ENCODE measurements at regions not wholly inside any gene's neighbourhood (a gene's known extent, or its start where the extent isn't known, plus 50 kb on each side); places are given as distances from the start of the nearest gene placed in this dataset.

DNA sequence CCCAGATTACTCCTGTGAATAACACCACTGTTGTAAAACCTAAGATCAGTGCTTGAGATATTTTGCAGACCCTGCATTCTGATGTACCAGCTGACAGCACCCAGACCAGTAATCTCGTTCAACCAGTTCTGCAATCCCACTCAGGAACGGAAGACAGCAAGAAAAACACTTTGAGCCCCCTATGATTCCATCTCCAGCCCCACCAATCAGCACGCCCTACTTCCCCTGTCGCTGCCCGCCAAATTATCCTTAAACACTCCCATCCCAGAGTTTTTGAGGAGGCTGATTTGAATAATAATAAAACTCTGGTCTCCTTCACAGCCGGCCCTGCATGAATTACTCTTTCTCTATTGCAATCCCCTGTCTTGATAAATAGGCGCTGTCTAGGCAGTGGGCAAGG lies 173.9 kb upstream of the CDH2 start:
- no peak for DNase-seq (ENCODE audit: extremely low read depth, low read depth)
- TF ChIP-seq, protein P1, sequence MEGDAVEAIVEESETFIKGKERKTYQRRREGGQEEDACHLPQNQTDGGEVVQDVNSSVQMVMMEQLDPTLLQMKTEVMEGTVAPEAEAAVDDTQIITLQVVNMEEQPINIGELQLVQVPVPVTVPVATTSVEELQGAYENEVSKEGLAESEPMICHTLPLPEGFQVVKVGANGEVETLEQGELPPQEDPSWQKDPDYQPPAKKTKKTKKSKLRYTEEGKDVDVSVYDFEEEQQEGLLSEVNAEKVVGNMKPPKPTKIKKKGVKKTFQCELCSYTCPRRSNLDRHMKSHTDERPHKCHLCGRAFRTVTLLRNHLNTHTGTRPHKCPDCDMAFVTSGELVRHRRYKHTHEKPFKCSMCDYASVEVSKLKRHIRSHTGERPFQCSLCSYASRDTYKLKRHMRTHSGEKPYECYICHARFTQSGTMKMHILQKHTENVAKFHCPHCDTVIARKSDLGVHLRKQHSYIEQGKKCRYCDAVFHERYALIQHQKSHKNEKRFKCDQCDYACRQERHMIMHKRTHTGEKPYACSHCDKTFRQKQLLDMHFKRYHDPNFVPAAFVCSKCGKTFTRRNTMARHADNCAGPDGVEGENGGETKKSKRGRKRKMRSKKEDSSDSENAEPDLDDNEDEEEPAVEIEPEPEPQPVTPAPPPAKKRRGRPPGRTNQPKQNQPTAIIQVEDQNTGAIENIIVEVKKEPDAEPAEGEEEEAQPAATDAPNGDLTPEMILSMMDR (IDR thresholded peaks at IDR 0.05; ENCODE audit: low read depth, low read length), result no peak

DNA sequence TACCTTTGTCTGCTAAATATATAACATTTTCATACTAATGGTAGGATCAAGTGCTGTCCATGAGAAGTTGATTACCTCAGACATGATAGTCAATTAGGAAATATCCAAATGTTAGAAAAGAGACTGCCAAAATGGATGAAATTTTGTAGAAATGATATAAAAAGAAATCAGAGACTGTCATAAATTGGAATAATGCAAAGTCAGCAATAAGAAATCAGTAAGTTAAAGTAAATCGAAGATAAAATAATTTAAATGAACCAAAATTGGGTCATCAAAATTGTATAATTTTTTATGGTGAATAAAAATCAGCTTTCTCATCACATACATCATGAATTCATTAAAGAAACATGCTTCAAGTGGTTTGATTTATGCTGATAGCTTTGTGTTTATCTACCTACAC lies 165.3 kb upstream of the CDH2 start:
- DNase-seq (ENCODE audit: extremely low read depth, low read depth), result no peak
- TF ChIP-seq, protein P1 (IDR thresholded peaks at IDR 0.05; ENCODE audit: low read depth, low read length), result no peak

DNA sequence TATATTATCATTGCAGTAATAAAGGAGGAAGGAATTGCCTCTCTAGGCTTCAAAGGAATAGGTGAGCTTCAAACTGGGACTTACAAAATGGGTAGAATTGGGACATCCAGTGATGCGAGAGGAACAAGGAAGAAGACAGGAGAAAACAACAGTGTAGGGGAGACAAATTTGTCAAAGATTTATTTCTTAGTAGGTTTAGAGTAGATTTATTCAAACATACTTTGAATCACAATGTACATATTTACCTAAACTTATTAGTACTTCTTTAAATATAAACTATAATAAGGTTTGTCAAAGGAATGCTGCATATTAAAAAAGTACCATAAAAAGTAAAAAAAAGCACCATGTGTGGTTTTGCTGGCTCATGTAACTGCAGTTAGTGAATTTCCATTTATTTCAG lies 161.4 kb upstream of the CDH2 start:
- no peak for DNase-seq (ENCODE audit: extremely low read depth, low read depth)
- TF ChIP-seq, protein P1 (IDR thresholded peaks at IDR 0.05; ENCODE audit: low read depth, low read length), result no peak

DNA sequence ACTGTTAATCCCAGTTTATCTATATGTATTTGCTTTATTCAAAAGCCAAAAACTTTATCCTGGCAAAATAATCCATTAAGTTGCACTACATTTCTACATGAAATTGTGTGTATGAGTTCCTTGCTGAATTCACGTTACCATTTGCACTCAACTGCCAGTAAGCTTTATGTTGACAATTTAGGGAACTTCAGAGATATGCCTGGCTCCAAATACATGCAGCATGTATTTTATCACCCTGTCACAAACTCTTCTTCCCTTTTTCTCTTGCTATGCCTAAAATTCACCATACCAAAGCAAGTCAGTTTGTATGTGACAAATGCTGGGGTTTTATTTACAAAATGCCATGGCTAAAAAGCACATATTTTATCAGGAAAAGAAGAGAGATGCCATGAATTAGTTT lies 157.6 kb upstream of the CDH2 start:
- no peak for DNase-seq (ENCODE audit: extremely low read depth, low read depth)
- TF ChIP-seq, protein P1 (IDR thresholded peaks at IDR 0.05; ENCODE audit: low read depth, low read length), result no peak

DNA sequence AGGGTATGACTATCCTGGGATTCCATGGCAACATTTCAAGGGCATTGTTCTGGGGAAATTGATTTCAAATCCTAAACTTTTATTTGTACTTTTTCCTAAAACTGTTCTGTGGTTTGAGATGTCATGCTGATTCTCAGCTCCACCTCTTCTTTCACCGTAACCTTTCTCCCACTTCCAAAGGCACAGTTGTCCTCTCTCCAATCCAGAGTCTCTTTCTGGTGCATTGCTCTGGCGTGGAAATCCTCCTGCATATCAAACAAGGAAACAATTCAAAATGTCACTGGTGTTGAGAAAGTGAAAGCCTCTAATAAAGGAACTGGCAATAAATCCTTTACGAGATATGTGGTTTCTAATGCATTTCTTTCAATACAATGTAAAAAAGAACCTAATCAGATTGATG lies 155.1 kb upstream of the CDH2 start:
- TF ChIP-seq, protein P1 (IDR thresholded peaks at IDR 0.05; ENCODE audit: low read depth, low read length), result no peak
- no peak for DNase-seq (ENCODE audit: extremely low read depth, low read depth)

DNA sequence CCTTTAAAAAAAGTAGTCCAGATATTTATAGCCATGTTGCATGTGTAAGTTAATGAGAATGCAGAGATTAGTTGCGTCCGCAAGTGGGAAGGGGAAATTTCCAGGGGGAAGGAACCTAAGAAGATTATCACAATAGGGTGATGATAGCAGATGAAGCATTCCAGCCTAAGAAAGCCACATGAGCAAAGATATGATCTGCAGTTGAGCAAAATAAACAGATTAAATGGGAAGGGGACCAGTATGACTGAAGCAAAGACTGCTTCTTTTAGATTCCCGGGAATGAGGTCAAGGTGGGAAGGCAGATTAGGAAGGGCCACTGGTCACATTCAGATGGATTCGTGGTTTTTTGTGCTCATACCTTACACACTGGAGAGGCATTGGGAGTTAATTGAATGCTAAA lies 154.6 kb upstream of the CDH2 start:
- TF ChIP-seq, protein P1 (IDR thresholded peaks at IDR 0.05; ENCODE audit: low read depth, low read length), result no peak
- DNase-seq (ENCODE audit: extremely low read depth, low read depth), result no peak

DNA sequence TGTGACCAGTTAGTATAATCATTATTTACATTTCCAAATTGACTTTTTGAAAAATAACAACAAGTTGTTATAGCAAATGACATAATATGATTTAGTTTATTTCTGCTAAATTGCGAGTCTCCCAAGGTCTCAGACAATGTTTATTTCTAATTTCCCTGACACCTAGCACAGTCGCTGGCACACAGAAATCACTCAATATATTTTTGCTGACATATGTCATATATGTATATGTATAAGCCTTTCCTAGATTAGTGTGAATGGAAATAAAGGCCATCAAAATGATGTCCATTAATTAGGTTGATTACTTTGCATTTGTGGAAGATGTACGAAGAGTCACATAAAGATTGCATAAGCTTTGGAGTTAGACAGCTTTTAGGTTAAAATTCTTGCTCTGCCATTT lies 136.7 kb upstream of the CDH2 start:
- TF ChIP-seq, protein P1 (IDR thresholded peaks at IDR 0.05; ENCODE audit: low read depth, low read length), result no peak
- DNase-seq (ENCODE audit: extremely low read depth, low read depth), result no peak
